ENCODE measurements at regions not wholly inside any gene's neighbourhood (a gene's known extent, or its start where the extent isn't known, plus 50 kb on each side); places are given as distances from the start of the nearest gene placed in this dataset.

DNA sequence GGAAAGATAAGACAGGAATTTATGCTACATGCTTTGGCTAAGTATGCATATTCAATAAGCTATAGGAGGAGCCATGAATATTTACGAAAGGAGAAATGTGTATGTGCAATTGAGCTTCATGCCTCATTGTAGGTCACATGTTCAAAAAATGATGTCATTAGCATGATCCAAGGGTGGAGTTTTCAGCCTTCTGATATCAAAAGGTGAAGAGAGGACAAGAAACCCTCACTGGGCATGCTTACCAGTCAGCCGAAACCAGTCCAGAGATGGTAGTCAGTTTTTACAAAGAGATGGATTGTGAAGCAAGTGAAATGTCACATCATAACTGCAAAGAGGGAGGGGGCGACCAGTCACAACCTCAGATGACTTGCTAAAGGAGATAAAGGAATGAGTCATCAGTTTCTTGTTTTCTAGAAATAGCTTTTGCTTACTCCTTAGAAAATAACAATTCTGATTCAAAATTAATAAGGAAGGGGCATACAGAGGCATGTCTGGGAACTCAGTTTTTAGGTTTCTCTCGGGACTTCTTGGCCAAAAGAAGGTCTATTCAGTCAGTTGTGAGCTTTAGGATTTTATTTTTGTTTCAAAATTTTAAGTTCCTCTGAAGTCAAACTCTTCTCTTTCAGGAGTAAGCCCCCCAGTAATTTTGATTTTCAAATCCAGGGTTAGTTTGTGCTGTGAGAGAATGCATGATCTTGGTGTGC is 1067.8 kb upstream of the EDIL3 start (continued):
- TF ChIP-seq, protein P1, sequence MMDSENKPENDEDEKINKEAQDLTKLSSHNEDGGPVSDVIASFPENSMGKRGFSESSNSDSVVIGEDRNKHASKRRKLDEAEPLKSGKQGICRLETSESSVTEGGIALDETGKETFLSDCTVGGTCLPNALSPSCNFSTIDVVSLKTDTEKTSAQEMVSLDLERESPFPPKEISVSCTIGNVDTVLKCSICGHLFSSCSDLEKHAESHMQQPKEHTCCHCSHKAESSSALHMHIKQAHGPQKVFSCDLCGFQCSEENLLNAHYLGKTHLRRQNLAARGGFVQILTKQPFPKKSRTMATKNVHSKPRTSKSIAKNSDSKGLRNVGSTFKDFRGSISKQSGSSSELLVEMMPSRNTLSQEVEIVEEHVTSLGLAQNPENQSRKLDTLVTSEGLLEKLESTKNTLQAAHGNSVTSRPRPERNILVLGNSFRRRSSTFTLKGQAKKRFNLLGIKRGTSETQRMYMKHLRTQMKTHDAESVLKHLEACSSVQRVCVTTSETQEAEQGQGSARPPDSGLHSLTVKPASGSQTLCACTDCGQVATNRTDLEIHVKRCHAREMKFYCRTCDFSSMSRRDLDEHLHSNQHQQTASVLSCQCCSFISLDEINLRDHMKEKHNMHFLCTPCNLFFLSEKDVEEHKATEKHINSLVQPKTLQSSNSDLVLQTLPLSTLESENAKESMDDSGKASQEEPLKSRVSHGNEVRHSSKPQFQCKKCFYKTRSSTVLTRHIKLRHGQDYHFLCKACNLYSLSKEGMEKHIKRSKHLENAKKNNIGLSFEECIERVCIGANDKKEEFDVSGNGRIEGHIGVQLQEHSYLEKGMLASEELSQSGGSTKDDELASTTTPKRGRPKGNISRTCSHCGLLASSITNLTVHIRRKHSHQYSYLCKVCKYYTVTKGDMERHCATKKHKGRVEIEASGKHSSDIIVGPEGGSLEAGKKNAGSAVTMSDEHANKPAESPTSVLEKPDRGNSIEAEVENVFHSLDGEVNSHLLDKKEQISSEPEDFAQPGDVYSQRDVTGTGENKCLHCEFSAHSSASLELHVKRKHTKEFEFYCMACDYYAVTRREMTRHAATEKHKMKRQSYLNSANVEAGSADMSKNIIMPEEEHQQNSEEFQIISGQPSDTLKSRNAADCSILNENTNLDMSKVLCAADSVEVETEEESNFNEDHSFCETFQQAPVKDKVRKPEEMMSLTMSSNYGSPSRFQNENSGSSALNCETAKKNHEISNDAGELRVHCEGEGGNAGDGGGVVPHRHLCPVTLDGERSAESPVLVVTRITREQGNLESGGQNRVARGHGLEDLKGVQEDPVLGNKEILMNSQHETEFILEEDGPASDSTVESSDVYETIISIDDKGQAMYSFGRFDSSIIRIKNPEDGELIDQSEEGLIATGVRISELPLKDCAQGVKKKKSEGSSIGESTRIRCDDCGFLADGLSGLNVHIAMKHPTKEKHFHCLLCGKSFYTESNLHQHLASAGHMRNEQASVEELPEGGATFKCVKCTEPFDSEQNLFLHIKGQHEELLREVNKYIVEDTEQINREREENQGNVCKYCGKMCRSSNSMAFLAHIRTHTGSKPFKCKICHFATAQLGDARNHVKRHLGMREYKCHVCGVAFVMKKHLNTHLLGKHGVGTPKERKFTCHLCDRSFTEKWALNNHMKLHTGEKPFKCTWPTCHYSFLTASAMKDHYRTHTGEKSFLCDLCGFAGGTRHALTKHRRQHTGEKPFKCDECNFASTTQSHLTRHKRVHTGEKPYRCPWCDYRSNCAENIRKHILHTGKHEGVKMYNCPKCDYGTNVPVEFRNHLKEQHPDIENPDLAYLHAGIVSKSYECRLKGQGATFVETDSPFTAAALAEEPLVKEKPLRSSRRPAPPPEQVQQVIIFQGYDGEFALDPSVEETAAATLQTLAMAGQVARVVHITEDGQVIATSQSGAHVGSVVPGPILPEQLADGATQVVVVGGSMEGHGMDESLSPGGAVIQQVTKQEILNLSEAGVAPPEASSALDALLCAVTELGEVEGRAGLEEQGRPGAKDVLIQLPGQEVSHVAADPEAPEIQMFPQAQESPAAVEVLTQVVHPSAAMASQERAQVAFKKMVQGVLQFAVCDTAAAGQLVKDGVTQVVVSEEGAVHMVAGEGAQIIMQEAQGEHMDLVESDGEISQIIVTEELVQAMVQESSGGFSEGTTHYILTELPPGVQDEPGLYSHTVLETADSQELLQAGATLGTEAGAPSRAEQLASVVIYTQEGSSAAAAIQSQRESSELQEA (IDR thresholded peaks at IDR 0.05; ENCODE audit: low read depth): no peak
- 0 out of 4 replicates have a peak, but pooled peaks of 1 of the 2 experiments have one; percentile 40 for TF ChIP-seq RCOR1 (IDR thresholded peaks at IDR 0.05; ENCODE audit: borderline replicate concordance in 1 of 2, low read depth in 2 of 2, low read length in 2 of 2)
- TF ChIP-seq, protein P2, sequence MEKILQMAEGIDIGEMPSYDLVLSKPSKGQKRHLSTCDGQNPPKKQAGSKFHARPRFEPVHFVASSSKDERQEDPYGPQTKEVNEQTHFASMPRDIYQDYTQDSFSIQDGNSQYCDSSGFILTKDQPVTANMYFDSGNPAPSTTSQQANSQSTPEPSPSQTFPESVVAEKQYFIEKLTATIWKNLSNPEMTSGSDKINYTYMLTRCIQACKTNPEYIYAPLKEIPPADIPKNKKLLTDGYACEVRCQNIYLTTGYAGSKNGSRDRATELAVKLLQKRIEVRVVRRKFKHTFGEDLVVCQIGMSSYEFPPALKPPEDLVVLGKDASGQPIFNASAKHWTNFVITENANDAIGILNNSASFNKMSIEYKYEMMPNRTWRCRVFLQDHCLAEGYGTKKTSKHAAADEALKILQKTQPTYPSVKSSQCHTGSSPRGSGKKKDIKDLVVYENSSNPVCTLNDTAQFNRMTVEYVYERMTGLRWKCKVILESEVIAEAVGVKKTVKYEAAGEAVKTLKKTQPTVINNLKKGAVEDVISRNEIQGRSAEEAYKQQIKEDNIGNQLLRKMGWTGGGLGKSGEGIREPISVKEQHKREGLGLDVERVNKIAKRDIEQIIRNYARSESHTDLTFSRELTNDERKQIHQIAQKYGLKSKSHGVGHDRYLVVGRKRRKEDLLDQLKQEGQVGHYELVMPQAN (IDR thresholded peaks at IDR 0.05; ENCODE audit: borderline replicate concordance): no peak
- no peak for TF ChIP-seq CHD1 (IDR thresholded peaks at IDR 0.05; ENCODE audit: low read length)
- no peak for TF ChIP-seq RAD21 (CRISPR knock-in tag; conservative IDR thresholded peaks at IDR 0.05 in 1 of 2, IDR thresholded peaks at IDR 0.05 in 1 of 2)
- TF ChIP-seq C11orf30 (IDR thresholded peaks at IDR 0.05; ENCODE audit: low read depth): peak; percentile 96
- no peak for TF ChIP-seq GTF2F1 (IDR thresholded peaks at IDR 0.05; ENCODE audit: low read depth, low read length)
- no peak for TF ChIP-seq TCF7 (IDR thresholded peaks at IDR 0.05; ENCODE audit: borderline replicate concordance)
- TF ChIP-seq PML (IDR thresholded peaks at IDR 0.05; ENCODE audit: low read length): no peak
- no peak for TF ChIP-seq SREBF2 (CRISPR knock-in tag; IDR thresholded peaks at IDR 0.05)
- TF ChIP-seq SMAD1 (IDR thresholded peaks at IDR 0.05; ENCODE audit: low read depth, low read length, partially characterized antibody): no peak
- TF ChIP-seq ZNF184 (CRISPR knock-in tag; IDR thresholded peaks at IDR 0.05): no peak
- no peak for TF ChIP-seq NR4A1 (CRISPR knock-in tag; IDR thresholded peaks at IDR 0.05)
- TF ChIP-seq NR4A1 (tag; IDR thresholded peaks at IDR 0.05): no peak
- no peak for TF ChIP-seq HMGN3 (IDR thresholded peaks at IDR 0.05; ENCODE audit: borderline replicate concordance, extremely low read depth, insufficient read length, low read depth, low read length)
- TF ChIP-seq MCM2 (IDR thresholded peaks at IDR 0.05; ENCODE audit: low read depth): no peak
- peak; percentile 86 for TF ChIP-seq NFE2 (IDR thresholded peaks at IDR 0.05; ENCODE audit: low read depth)
- no peak for TF ChIP-seq NONO (IDR thresholded peaks at IDR 0.05; ENCODE audit: low read depth in 2 of 2, low read length in 1 of 2)
